ENCODE measurements at regions not wholly inside any gene's neighbourhood (a gene's known extent, or its start where the extent isn't known, plus 50 kb on each side); places are given as distances from the start of the nearest gene placed in this dataset.

DNA sequence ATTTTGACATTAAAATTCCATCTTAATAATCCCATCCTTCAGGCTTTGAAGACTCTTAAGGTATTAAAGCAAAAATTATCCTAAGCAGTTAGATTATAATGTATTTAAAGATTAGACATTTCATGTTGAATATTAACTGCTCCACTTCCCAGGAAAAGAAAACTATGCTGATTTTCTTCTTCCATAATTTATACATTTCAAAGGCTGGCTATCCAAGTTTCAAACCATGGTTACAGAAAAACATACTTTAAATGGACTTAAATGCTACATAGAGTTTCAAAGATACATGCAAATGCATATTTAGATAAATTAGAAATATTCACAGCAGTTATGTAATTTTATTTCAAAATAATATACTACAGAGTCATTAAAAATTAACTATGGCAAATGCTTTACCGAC lies 1505.6 kb upstream of the ZEB2 start:
- no peak for TF ChIP-seq POLR2A (IDR thresholded peaks at IDR 0.05)
- TF ChIP-seq, protein P1, sequence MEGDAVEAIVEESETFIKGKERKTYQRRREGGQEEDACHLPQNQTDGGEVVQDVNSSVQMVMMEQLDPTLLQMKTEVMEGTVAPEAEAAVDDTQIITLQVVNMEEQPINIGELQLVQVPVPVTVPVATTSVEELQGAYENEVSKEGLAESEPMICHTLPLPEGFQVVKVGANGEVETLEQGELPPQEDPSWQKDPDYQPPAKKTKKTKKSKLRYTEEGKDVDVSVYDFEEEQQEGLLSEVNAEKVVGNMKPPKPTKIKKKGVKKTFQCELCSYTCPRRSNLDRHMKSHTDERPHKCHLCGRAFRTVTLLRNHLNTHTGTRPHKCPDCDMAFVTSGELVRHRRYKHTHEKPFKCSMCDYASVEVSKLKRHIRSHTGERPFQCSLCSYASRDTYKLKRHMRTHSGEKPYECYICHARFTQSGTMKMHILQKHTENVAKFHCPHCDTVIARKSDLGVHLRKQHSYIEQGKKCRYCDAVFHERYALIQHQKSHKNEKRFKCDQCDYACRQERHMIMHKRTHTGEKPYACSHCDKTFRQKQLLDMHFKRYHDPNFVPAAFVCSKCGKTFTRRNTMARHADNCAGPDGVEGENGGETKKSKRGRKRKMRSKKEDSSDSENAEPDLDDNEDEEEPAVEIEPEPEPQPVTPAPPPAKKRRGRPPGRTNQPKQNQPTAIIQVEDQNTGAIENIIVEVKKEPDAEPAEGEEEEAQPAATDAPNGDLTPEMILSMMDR (IDR thresholded peaks at IDR 0.05), result no peak
- no peak for TF ChIP-seq EP300 (IDR thresholded peaks at IDR 0.05)
- TF ChIP-seq POLR2AphosphoS5 (IDR thresholded peaks at IDR 0.05), result no peak

All from suprapubic skin (tissue), 4 donors.